HCT116 (cell line): ENCODE measurements at regions not wholly inside any gene's neighbourhood (a gene's known extent, or its start where the extent isn't known, plus 50 kb on each side); places are given as distances from the start of the nearest gene placed in this dataset.

Source experiments
- ATAC-seq: fragments of 200-7000 bp; cut with Tn5 transposase; 2 replicates; pipeline ENCODE4 v1.9.1; 2020; ENCODE audit warnings: mild to moderate bottlenecking, moderate library complexity
- BruUV-seq: library from RNA; stranded (reverse); fragments of 400-500 nt; replicated peaks from 2 replicates; lab custom pipeline; 2021; lab: Mats Ljungman, UMichigan
- CTCF ChIA-PET: fragments of 300-600 bp; sonication (Branson Sonifier 250); formaldehyde crosslinking; loops from one replicate; lab custom pipeline; 2021; ENCODE audit warnings: antibody characterized with exemption; lab: Charles Lee
- POLR2A ChIA-PET: fragments of 300-600, 350-600 bp; sonication (Branson Sonifier 250); formaldehyde crosslinking; loops from one replicate; lab custom pipeline; 2021; ENCODE audit warnings: antibody characterized with exemption; lab: Charles Lee
- RAD21 ChIA-PET, 2 experiments: fragments of 300-600 bp; sonication (Branson Sonifier 250); formaldehyde crosslinking; loops; one replicate each; lab custom pipeline; 2023; ENCODE audit warnings: low total read pairs in 2 of 2; ENCODE audit not compliant: uncharacterized antibody in 2 of 2, unreplicated experiment in 2 of 2, low non-redundant PET in 1 of 2; lab: Charles Lee
- DNase-seq: peaks from one replicate; pipeline ENCODE4 v3.0.0-alpha.2; 2010; ENCODE audit warnings: low read depth, low spot score
- H2AFZ ChIP-seq: fragments of 200-600 bp; shearing (Covaris generic), sonication (generic); 2 replicates; pipeline ENCODE4 v1.6.1; 2017; ENCODE audit warnings: low read depth, mixed run types, mixed read lengths, antibody characterized with exemption, low read length; ENCODE audit not compliant: poor library complexity, severe bottlenecking
- H3K27ac ChIP-seq: 2 replicates; pipeline ENCODE4 v1.5.1; 2012; ENCODE audit warnings: low read depth, low read length
- H3K27me3 ChIP-seq: fragments of 200-600 bp; sonication (generic); 2 replicates; pipeline ENCODE4 v1.6.1; 2016; ENCODE audit warnings: mixed run types, low read length, mixed read lengths; ENCODE audit not compliant: insufficient read depth
- H3K36me3 ChIP-seq, 2 experiments: fragments of 200-500 bp in 1 of 2; fragments of 200-600 bp in 1 of 2; sonication (Bioruptor generic) in 1 of 2; sonication (generic) in 1 of 2; 2 replicates each; pipeline versions ENCODE4 v1.5.1 to v1.6.1; 2014 to 2016; ENCODE audit warnings: low read length in 2 of 2, inconsistent platforms in 1 of 2, mixed read lengths in 1 of 2, mixed run types in 1 of 2; ENCODE audit not compliant: insufficient read depth in 2 of 2, control insufficient read depth in 1 of 2
- H3K4me1 ChIP-seq, 2 experiments: fragments of 200-600 bp in 1 of 2; sonication (generic) in 1 of 2; 2 replicates each; pipeline versions ENCODE4 v1.5.1 to v1.6.1; 2012 to 2017; ENCODE audit warnings: low read length in 2 of 2, inconsistent platforms in 1 of 2, mild to moderate bottlenecking in 1 of 2, mixed read lengths in 1 of 2, mixed run types in 1 of 2, moderate library complexity in 1 of 2; ENCODE audit not compliant: insufficient read depth in 2 of 2, control insufficient read depth in 1 of 2
- H3K4me2 ChIP-seq: fragments of 200-600 bp; sonication (generic); 2 replicates; pipeline ENCODE4 v1.6.1; 2017; ENCODE audit warnings: mixed run types, low read length, mixed read lengths
- H3K4me3 ChIP-seq, 2 experiments: fragments of 200-600 bp in 1 of 2; sonication (generic) in 1 of 2; replicated peaks in 1 of 2; 2 replicates each; pipeline ENCODE4 v1.5.1; 2011 to 2016; ENCODE audit warnings: low read length in 2 of 2, control low read depth in 1 of 2, low read depth in 1 of 2, mild to moderate bottlenecking in 1 of 2, mixed read lengths in 1 of 2, mixed run types in 1 of 2
- H3K79me2 ChIP-seq: fragments of 200-600 bp; sonication (generic); 2 replicates; pipeline ENCODE4 v1.6.1; 2017; ENCODE audit warnings: mild to moderate bottlenecking, mixed run types, low read length, moderate library complexity, mixed read lengths; ENCODE audit not compliant: insufficient read depth
- H3K9ac ChIP-seq: fragments of 200-600 bp; sonication (generic); 2 replicates; pipeline ENCODE4 v1.6.1; 2016; ENCODE audit warnings: low read length, mixed read lengths
- H3K9me2 ChIP-seq: fragments of 200-600 bp; sonication (generic), shearing (Covaris generic); 2 replicates; pipeline ENCODE4 v1.6.1; 2017; ENCODE audit warnings: mixed run types, mild to moderate bottlenecking, moderate library complexity; ENCODE audit not compliant: insufficient read depth
- H3K9me3 ChIP-seq, 2 experiments: fragments of 200-500 bp in 1 of 2; fragments of 200-600 bp in 1 of 2; sonication (Bioruptor generic) in 1 of 2; sonication (generic) in 1 of 2; 2 replicates each; pipeline ENCODE4 v1.6.1; 2014 to 2017; ENCODE audit warnings: low read length in 2 of 2, mixed read lengths in 2 of 2, inconsistent platforms in 1 of 2, low read depth in 1 of 2, mild to moderate bottlenecking in 1 of 2, mixed run types in 1 of 2, moderate library complexity in 1 of 2; ENCODE audit not compliant: control insufficient read depth in 1 of 2, insufficient read depth in 1 of 2
- H4K20me1 ChIP-seq: fragments of 200-600 bp; sonication (generic), shearing (Covaris generic); 2 replicates; pipeline ENCODE4 v1.6.1; 2017; ENCODE audit warnings: mixed run types, mild to moderate bottlenecking, moderate library complexity; ENCODE audit not compliant: insufficient read depth
- ATF3 ChIP-seq: IDR thresholded peaks from 2 replicates; pipeline ENCODE4 v1.6.1; 2012
- CEBPB ChIP-seq: IDR thresholded peaks from 2 replicates; pipeline ENCODE4 v1.6.1; 2012; ENCODE audit warnings: low read depth
- EGR1 ChIP-seq: IDR thresholded peaks from 2 replicates; pipeline ENCODE4 v1.6.1; 2012; ENCODE audit warnings: low read depth
- EZH2 ChIP-seq: fragments of 200-600 bp; sonication (generic); IDR thresholded peaks from 2 replicates; pipeline ENCODE4 v1.6.1; 2017; ENCODE audit warnings: antibody characterized with exemption, mixed run types
- FOSL1 ChIP-seq: IDR thresholded peaks from 2 replicates; pipeline ENCODE4 v1.6.1; 2012; ENCODE audit warnings: low read depth
- RAD21 ChIP-seq: IDR thresholded peaks from 2 replicates; pipeline ENCODE4 v1.6.1; 2012; ENCODE audit warnings: low read depth, mild to moderate bottlenecking
- TCF7L2 ChIP-seq: IDR thresholded peaks from 2 replicates; pipeline ENCODE4 v1.7.0; 2011; ENCODE audit warnings: borderline replicate concordance, inconsistent platforms; ENCODE audit not compliant: insufficient read depth, insufficient read length; ENCODE audit errors: extremely low read depth
- ZBTB33 ChIP-seq: IDR thresholded peaks from 2 replicates; pipeline ENCODE4 v1.6.1; 2011; ENCODE audit warnings: mild to moderate bottlenecking, low read length, moderate library complexity; ENCODE audit not compliant: insufficient replicate concordance; ENCODE audit errors: extremely low read depth
- ZFX ChIP-seq: fragments of 450-650 bp; IDR thresholded peaks from 2 replicates; pipeline ENCODE4 v1.6.1; 2017
- intact Hi-C: fragments of 100-400 bp; cut with micrococcal nuclease; formaldehyde crosslinking; loops from 2 replicates; pipeline ENCODE4 v1.10.0; 2022

GRCh38 chr12:29858270-29858786 lies 74.6 kb upstream of the TMTC1 start (continued):
- TF ChIP-seq ATF3 (no peak), CEBPB (no peak), EZH2 (no peak), TCF7L2 (no peak), ZFX (no peak), ZBTB33 (no peak)

GRCh38 chr12:29847246-29847645 lies 63.5 kb upstream of the TMTC1 start:
- Histone ChIP-seq H3K4me3 (no peak overlapping the region), H3K79me2 (no peaks in the 10 kb centered on the region), H3K9me3 (no peaks in the 10 kb centered on the region), H3K4me1 (no peaks in the 10 kb centered on the region), H3K27me3 (no peaks in the 10 kb centered on the region), H2AFZ (no peak overlapping the region), H3K27ac (no peak overlapping the region), H3K9ac (no peak overlapping the region), H3K4me2 (no peak overlapping the region), H3K9me2 (no peaks in the 10 kb centered on the region), H3K36me3 (no peaks in the 10 kb centered on the region), H4K20me1 (no peaks in the 10 kb centered on the region)
- no peak for ATAC-seq
- ChIA-PET CTCF (no interaction called here), POLR2A (no interaction called here), RAD21 (no interaction called here)
- no peak for DNase-seq
- intact Hi-C loops, result no loop called here
- BruUV-seq, result no TSS peak
- no peak for TF ChIP-seq FOSL1
- no peak for TF ChIP-seq RAD21
- TF ChIP-seq EGR1, result no peak
- no peak for TF ChIP-seq EZH2
- TF ChIP-seq, all 23 proteins: peak for 0
